ENCODE measurements at regions not wholly inside any gene's neighbourhood (a gene's known extent, or its start where the extent isn't known, plus 50 kb on each side); places are given as distances from the start of the nearest gene placed in this dataset.

DNA sequence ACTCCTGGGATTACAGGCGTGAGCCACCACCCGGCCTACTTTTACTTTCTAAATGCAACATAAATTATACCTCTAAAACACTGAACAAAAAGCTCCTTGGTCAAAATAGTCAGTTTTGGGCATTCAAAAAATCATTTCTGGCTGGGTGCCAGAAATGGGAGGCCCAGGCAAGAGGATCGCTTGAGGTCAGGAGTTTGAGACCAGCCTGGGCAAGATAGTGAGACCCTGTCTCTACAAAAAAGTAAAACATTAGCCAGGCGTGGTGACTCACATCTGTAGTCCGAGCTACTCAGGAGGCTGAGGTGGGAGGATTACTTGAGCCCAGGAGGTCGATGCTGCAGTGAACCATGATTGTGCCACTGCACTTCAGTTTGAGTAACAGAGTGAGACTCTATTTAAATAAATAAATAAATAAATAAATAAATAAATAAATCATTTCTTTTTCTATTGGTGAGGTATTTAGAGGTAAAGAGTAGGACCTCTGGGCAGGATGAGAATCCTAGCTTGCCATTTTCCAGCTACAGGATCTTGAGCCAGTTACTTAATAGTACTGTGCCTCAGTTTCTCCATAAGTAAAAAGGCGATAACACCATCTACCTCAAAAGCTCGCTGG lies 87.6 kb downstream of the SKIDA1 start:
- no peak for TF ChIP-seq YY1 (IDR thresholded peaks at IDR 0.05; ENCODE audit: insufficient read depth, insufficient read length)
- no peak for TF ChIP-seq ZNF274 (IDR thresholded peaks at IDR 0.05; ENCODE audit: low read depth, low read length)
- no peak for TF ChIP-seq SUZ12 (IDR thresholded peaks at IDR 0.05; ENCODE audit: extremely low read depth, insufficient read depth, insufficient read length)
- Histone ChIP-seq H3K9ac (ENCODE audit: insufficient read length, low read depth) (no peak overlapping the region), H3K27me3 (ENCODE audit: insufficient read depth, insufficient read length) (no peaks in the 10 kb centered on the region), H3K4me1 (ENCODE audit: insufficient read depth, insufficient read length) (no peaks in the 10 kb centered on the region), H3K4me3 (ENCODE audit: insufficient read length, low read depth) (no peak overlapping the region), H3K36me3 (ENCODE audit: insufficient read depth, insufficient read length, low read length) (no peaks in the 10 kb centered on the region), H3K9me3 (ENCODE audit: insufficient read depth, low read length) (no peaks in the 10 kb centered on the region)
- no peak for DNase-seq (ENCODE audit: low read depth, low spot score)

GRCh38 chr10:21432266-21432665 lies 93.2 kb downstream of the SKIDA1 start:
- H3K4me1 ChIP-seq (ENCODE audit: insufficient read depth, insufficient read length), result peaks cover 1% of the 10 kb centered on the region
- no peak overlapping the region for H3K9ac ChIP-seq (ENCODE audit: insufficient read length, low read depth)
- TF ChIP-seq SUZ12 (IDR thresholded peaks at IDR 0.05; ENCODE audit: extremely low read depth, insufficient read depth, insufficient read length) (no peak), ZNF274 (IDR thresholded peaks at IDR 0.05; ENCODE audit: low read depth, low read length) (no peak), YY1 (IDR thresholded peaks at IDR 0.05; ENCODE audit: insufficient read depth, insufficient read length) (no peak)
- no peaks in the 10 kb centered on the region for H3K36me3 ChIP-seq (ENCODE audit: insufficient read depth, insufficient read length, low read length)
- H3K9me3 ChIP-seq (ENCODE audit: insufficient read depth, low read length), result peaks cover 11% of the 10 kb centered on the region; the same call in 1 of the 2 replicates
- no peak overlapping the region for H3K4me3 ChIP-seq (ENCODE audit: insufficient read length, low read depth)
- no peak for DNase-seq (ENCODE audit: low read depth, low spot score)
- H3K27me3 ChIP-seq (ENCODE audit: insufficient read depth, insufficient read length), result no peaks in the 10 kb centered on the region

DNA sequence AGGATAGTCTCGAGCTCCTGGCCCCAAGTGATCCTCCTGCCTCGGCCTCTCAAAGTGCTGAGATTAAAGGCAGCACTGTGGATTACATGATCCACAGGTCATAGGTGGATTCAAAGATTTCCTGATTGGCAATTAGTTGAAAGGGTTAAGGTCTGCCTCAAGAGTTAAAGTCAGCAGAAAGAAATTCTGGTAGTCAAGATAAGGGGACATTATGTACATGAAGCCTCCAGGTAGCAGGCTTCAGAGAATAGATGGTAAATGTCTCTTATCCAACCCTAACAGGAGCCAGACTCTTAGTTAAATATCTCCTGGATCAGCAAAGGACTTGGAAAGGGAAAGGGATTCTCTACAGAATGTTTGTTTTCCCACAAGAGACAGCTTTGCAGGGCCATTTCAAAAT lies 93.7 kb downstream of the SKIDA1 start:
- H3K27me3 ChIP-seq (ENCODE audit: insufficient read depth, insufficient read length), result no peaks in the 10 kb centered on the region
- H3K4me3 ChIP-seq (ENCODE audit: insufficient read length, low read depth), result no peak overlapping the region
- H3K9me3 ChIP-seq (ENCODE audit: insufficient read depth, low read length), result peaks cover 14% of the 10 kb centered on the region; the same call in 1 of the 2 replicates
- no peak for TF ChIP-seq ZNF274 (IDR thresholded peaks at IDR 0.05; ENCODE audit: low read depth, low read length)
- TF ChIP-seq SUZ12 (IDR thresholded peaks at IDR 0.05; ENCODE audit: extremely low read depth, insufficient read depth, insufficient read length), result no peak
- TF ChIP-seq YY1 (IDR thresholded peaks at IDR 0.05; ENCODE audit: insufficient read depth, insufficient read length), result no peak
- H3K9ac ChIP-seq (ENCODE audit: insufficient read length, low read depth), result no peak overlapping the region
- no peak for DNase-seq (ENCODE audit: low read depth, low spot score)
- peaks cover 1% of the 10 kb centered on the region for H3K4me1 ChIP-seq (ENCODE audit: insufficient read depth, insufficient read length)
- H3K36me3 ChIP-seq (ENCODE audit: insufficient read depth, insufficient read length, low read length), result no peaks in the 10 kb centered on the region

DNA sequence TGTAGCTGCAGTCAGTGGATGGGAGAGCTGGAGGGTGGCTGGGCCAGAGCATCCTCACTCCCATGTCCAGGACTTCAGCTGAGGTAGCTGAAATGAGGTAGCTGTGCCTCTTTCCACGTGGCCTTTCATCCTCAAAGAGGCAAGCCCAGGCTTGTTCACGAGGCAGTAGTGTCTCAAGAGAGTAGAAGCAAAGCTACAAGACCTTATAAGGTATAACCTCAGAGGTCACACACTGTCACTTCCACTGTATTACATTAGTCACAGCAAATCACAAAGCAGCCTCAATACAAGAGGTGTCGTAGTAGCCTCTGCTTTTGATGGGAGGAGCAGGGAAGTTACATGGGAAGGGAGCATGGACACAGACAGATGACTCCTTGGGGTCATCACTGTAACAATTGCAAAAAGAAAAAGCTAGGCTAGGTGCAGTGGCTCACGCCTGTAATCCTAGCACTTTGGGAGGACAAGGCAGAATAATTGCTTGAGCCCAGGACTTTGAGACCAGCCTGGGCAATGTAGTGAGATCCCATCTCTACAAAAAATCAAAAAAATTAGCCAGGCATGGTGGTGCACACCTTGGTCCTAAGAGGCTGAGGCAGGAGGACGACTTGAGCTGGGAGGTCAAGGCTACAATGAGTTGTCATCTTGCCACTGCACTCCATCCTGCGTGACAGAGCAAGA lies 97.5 kb downstream of the SKIDA1 start:
- DNase-seq (ENCODE audit: low read depth, low spot score), result no peak
- Histone ChIP-seq H3K9me3 (ENCODE audit: insufficient read depth, low read length) (peaks cover 20% of the 10 kb centered on the region; the same call in 1 of the 2 replicates), H3K27me3 (ENCODE audit: insufficient read depth, insufficient read length) (no peaks in the 10 kb centered on the region), H3K4me1 (ENCODE audit: insufficient read depth, insufficient read length) (peaks cover 1% of the 10 kb centered on the region), H3K36me3 (ENCODE audit: insufficient read depth, insufficient read length, low read length) (no peaks in the 10 kb centered on the region), H3K4me3 (ENCODE audit: insufficient read length, low read depth) (no peak overlapping the region), H3K9ac (ENCODE audit: insufficient read length, low read depth) (no peak overlapping the region)
- TF ChIP-seq YY1 (IDR thresholded peaks at IDR 0.05; ENCODE audit: insufficient read depth, insufficient read length), result no peak
- TF ChIP-seq SUZ12 (IDR thresholded peaks at IDR 0.05; ENCODE audit: extremely low read depth, insufficient read depth, insufficient read length), result no peak
- TF ChIP-seq ZNF274 (IDR thresholded peaks at IDR 0.05; ENCODE audit: low read depth, low read length), result no peak

GRCh38 chr10:21424459-21424861 lies 101.0 kb downstream of the SKIDA1 start:
- no peaks in the 10 kb centered on the region for H3K36me3 ChIP-seq (ENCODE audit: insufficient read depth, insufficient read length, low read length)

DNA sequence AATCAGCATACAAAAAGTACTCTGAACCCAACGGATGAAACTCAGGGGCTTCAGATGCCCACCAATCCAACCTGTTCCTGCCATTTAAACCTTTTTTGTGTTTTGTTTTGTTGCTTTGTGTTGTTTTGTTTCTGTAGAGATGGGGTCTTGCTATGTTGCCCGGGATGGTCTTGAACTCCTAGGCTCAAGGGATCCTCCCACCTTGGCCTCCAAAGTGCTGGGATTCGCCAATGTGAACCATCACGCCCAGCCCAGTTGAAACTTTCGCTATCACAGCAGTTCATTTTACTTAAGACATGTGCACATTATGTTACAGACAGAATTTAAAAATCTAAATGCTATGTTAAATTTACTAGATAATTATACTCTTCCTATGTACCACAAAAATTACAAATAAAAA lies 101.6 kb downstream of the SKIDA1 start:
- H3K4me1 ChIP-seq (ENCODE audit: insufficient read depth, insufficient read length), result no peaks in the 10 kb centered on the region
- H3K9me3 ChIP-seq (ENCODE audit: insufficient read depth, low read length), result peaks cover 20% of the 10 kb centered on the region; the same call in 1 of the 2 replicates
- H3K36me3 ChIP-seq (ENCODE audit: insufficient read depth, insufficient read length, low read length), result no peaks in the 10 kb centered on the region
- H3K9ac ChIP-seq (ENCODE audit: insufficient read length, low read depth), result no peak overlapping the region
- no peaks in the 10 kb centered on the region for H3K27me3 ChIP-seq (ENCODE audit: insufficient read depth, insufficient read length)
- TF ChIP-seq SUZ12 (IDR thresholded peaks at IDR 0.05; ENCODE audit: extremely low read depth, insufficient read depth, insufficient read length), result no peak
- no peak for TF ChIP-seq YY1 (IDR thresholded peaks at IDR 0.05; ENCODE audit: insufficient read depth, insufficient read length)
- no peak for TF ChIP-seq ZNF274 (IDR thresholded peaks at IDR 0.05; ENCODE audit: low read depth, low read length)
- no peak overlapping the region for H3K4me3 ChIP-seq (ENCODE audit: insufficient read length, low read depth)
- DNase-seq (ENCODE audit: low read depth, low spot score), result no peak

More at GRCh38 chr10:21424459-21424861, 101.0 kb downstream of the SKIDA1 start:
- Histone ChIP-seq H3K4me1 (ENCODE audit: insufficient read depth, insufficient read length) (no peaks in the 10 kb centered on the region), H3K27me3 (ENCODE audit: insufficient read depth, insufficient read length) (no peaks in the 10 kb centered on the region), H3K9me3 (ENCODE audit: insufficient read depth, low read length) (peaks cover 20% of the 10 kb centered on the region; the same call in 1 of the 2 replicates), H3K9ac (ENCODE audit: insufficient read length, low read depth) (no peak overlapping the region), H3K4me3 (ENCODE audit: insufficient read length, low read depth) (no peak overlapping the region)
- no peak for TF ChIP-seq SUZ12 (IDR thresholded peaks at IDR 0.05; ENCODE audit: extremely low read depth, insufficient read depth, insufficient read length)
- TF ChIP-seq YY1 (IDR thresholded peaks at IDR 0.05; ENCODE audit: insufficient read depth, insufficient read length), result no peak
- no peak for TF ChIP-seq ZNF274 (IDR thresholded peaks at IDR 0.05; ENCODE audit: low read depth, low read length)
- no peak for DNase-seq (ENCODE audit: low read depth, low spot score)

- no peak for DNase-seq (ENCODE audit: low read depth, low spot score)
- H3K4me3 ChIP-seq (ENCODE audit: insufficient read length, low read depth), result no peak overlapping the region
- no peak overlapping the region for H3K9ac ChIP-seq (ENCODE audit: insufficient read length, low read depth)
- H3K4me1 ChIP-seq (ENCODE audit: insufficient read depth, insufficient read length), result no peaks in the 10 kb centered on the region
- no peaks in the 10 kb centered on the region for H3K36me3 ChIP-seq (ENCODE audit: insufficient read depth, insufficient read length, low read length)
- no peak for TF ChIP-seq ZNF274 (IDR thresholded peaks at IDR 0.05; ENCODE audit: low read depth, low read length)
- TF ChIP-seq YY1 (IDR thresholded peaks at IDR 0.05; ENCODE audit: insufficient read depth, insufficient read length), result no peak
- no peak for TF ChIP-seq SUZ12 (IDR thresholded peaks at IDR 0.05; ENCODE audit: extremely low read depth, insufficient read depth, insufficient read length)
- H3K9me3 ChIP-seq (ENCODE audit: insufficient read depth, low read length), result peaks cover 17% of the 10 kb centered on the region; the same call in 1 of the 2 replicates
- H3K27me3 ChIP-seq (ENCODE audit: insufficient read depth, insufficient read length), result no peaks in the 10 kb centered on the region
Measured at GRCh38 chr10:21423338-21423737, 102.1 kb downstream of the SKIDA1 start.

Data from NT2/D1 (cell line).